ENCODE measurements at regions not wholly inside any gene's neighbourhood (a gene's known extent, or its start where the extent isn't known, plus 50 kb on each side); places are given as distances from the start of the nearest gene placed in this dataset.
"Not testable (repeated sequence)": the region's sequence is repeated elsewhere in the genome, so short reads cannot be mapped to it uniquely, and the experiment has no call there.

GRCh38 chr4:120636120-120636630 is 286.4 kb downstream of the PRDM5 start:
- ATAC-seq, result no peak
- DNase-seq (ENCODE audit: missing footprints), result no peak
- intact Hi-C loops (cut with DNase I), result no loop called here

- intact Hi-C loops (cut with DNase I), result no loop called here
- DNase-seq (ENCODE audit: missing footprints), result no peak
- ATAC-seq, result no peak
Observed at GRCh38 chr4:120633810-120634209, 288.7 kb downstream of the PRDM5 start.

GRCh38 chr4:120630427-120630826 is 292.1 kb downstream of the PRDM5 start:
- intact Hi-C loops (cut with DNase I), result no loop called here
- ATAC-seq (no peak), DNase-seq (ENCODE audit: missing footprints) (no peak)

GRCh38 chr4:120629546-120630108 is 292.9 kb downstream of the PRDM5 start:
- DNase-seq (ENCODE audit: missing footprints), result no peak
- no peak for ATAC-seq
- intact Hi-C loops (cut with DNase I), result no loop called here

- DNase-seq (ENCODE audit: missing footprints) (no peak), ATAC-seq (no peak)
- intact Hi-C loops (cut with DNase I), result no loop called here
Observed at GRCh38 chr4:120622601-120623000, 299.9 kb downstream of the PRDM5 start.

- intact Hi-C loops (cut with DNase I), result no loop called here
- ATAC-seq (no peak), DNase-seq (ENCODE audit: missing footprints) (no peak)
Observed at GRCh38 chr4:120617171-120617570, 305.4 kb downstream of the PRDM5 start.

GRCh38 chr4:120616041-120616440 is 306.5 kb downstream of the PRDM5 start:
- intact Hi-C loops (cut with DNase I), result no loop called here
- no peak for DNase-seq (ENCODE audit: missing footprints)

GRCh38 chr4:120613778-120614177 is 308.7 kb downstream of the PRDM5 start:
- intact Hi-C loops (cut with DNase I), result no loop called here
- ATAC-seq (no peak), DNase-seq (ENCODE audit: missing footprints) (no peak)

More at GRCh38 chr4:120616041-120616440, 306.5 kb downstream of the PRDM5 start:
- ATAC-seq, result no peak

GRCh38 chr4:120611092-120611491 is 311.4 kb downstream of the PRDM5 start:
- ATAC-seq (no peak), DNase-seq (ENCODE audit: missing footprints) (no peak)
- intact Hi-C loops (cut with DNase I), result no loop called here

GRCh38 chr4:120591038-120591437 is 331.5 kb downstream of the PRDM5 start:
- intact Hi-C loops (cut with DNase I), result no loop called here
- ATAC-seq (no peak), DNase-seq (ENCODE audit: missing footprints) (no peak)

- ATAC-seq, result no peak
- no peak for DNase-seq (ENCODE audit: missing footprints)
- intact Hi-C loops (cut with DNase I), result no loop called here
Observed at GRCh38 chr4:120589787-120590186, 332.7 kb downstream of the PRDM5 start.

- intact Hi-C loops (cut with DNase I), result no loop called here
- no peak for ATAC-seq
- no peak for DNase-seq (ENCODE audit: missing footprints)
Observed at GRCh38 chr4:120568731-120569130, 353.8 kb downstream of the PRDM5 start.

- DNase-seq (ENCODE audit: missing footprints) (no peak), ATAC-seq (no peak)
- intact Hi-C loops (cut with DNase I), result no loop called here
Observed at GRCh38 chr4:120561648-120562047, 360.9 kb downstream of the PRDM5 start.

- no peak for DNase-seq (ENCODE audit: missing footprints)
- intact Hi-C loops (cut with DNase I), result no loop called here
- ATAC-seq, result no peak
Observed at GRCh38 chr4:120557372-120557771, 365.2 kb downstream of the PRDM5 start.

- peak; percentile 65 for ATAC-seq
- DNase-seq (ENCODE audit: missing footprints), result no peak
- intact Hi-C loops (cut with DNase I), result no loop called here
Observed at GRCh38 chr4:120555058-120555457, 367.5 kb downstream of the PRDM5 start.

- DNase-seq (ENCODE audit: missing footprints) (no peak), ATAC-seq (no peak)
- intact Hi-C loops (cut with DNase I), result no loop called here
Observed at GRCh38 chr4:120554086-120554485, 368.4 kb downstream of the PRDM5 start.

- intact Hi-C loops (cut with DNase I); DNase-seq (ENCODE audit: missing footprints); ATAC-seq: not testable (repeated sequence)
Observed at GRCh38 chr4:120550624-120551220, 371.8 kb downstream of the PRDM5 start.

- intact Hi-C loops (cut with DNase I), result no loop called here
- ATAC-seq (no peak), DNase-seq (ENCODE audit: missing footprints) (no peak)
Observed at GRCh38 chr4:120549011-120549570, 373.4 kb downstream of the PRDM5 start.

- DNase-seq (ENCODE audit: missing footprints) (no peak), ATAC-seq (no peak)
- intact Hi-C loops (cut with DNase I), result no loop called here
Observed at GRCh38 chr4:120545391-120545790, 377.1 kb downstream of the PRDM5 start.

GRCh38 chr4:120544838-120545237 is 377.7 kb downstream of the PRDM5 start:
- no peak for DNase-seq (ENCODE audit: missing footprints)
- no peak for ATAC-seq
- intact Hi-C loops (cut with DNase I), result no loop called here

Measured in Right ventricle myocardium inferior (tissue), 1 donor.